PC-3 (cell line): ENCODE measurements at regions not wholly inside any gene's neighbourhood (a gene's known extent, or its start where the extent isn't known, plus 50 kb on each side); places are given as distances from the start of the nearest gene placed in this dataset.
A peak's percentile ranks its signal among the peaks of the same experiment; 100 is the strongest.

Source experiments
- ATAC-seq: fragments of 200-7000 bp; cut with Tn5 transposase; 2 replicates; pipeline ENCODE4 v1.9.1; 2020; ENCODE audit warnings: mild to moderate bottlenecking, moderate library complexity
- BruUV-seq: library from RNA; stranded (reverse); fragments of 400-500 nt; replicated peaks from 2 replicates; lab custom pipeline; 2021; lab: Mats Ljungman, UMichigan
- CTCF ChIA-PET: fragments of 300-600 bp; sonication (Branson Sonifier 250); formaldehyde crosslinking; loops from one replicate; lab custom pipeline; 2022; ENCODE audit warnings: antibody characterized with exemption; lab: Charles Lee
- POLR2A ChIA-PET: fragments of 300-600 bp; sonication (Branson Sonifier 250); formaldehyde crosslinking; loops from one replicate; lab custom pipeline; 2022; ENCODE audit warnings: antibody characterized with exemption; ENCODE audit not compliant: unreplicated experiment; lab: Charles Lee
- DNase-seq: peaks from one replicate; pipeline ENCODE4 v3.0.0-alpha.2; 2015
- H2AFZ ChIP-seq: fragments of 300-600 bp; sonication (generic); 2 replicates; pipeline ENCODE4 v1.6.0; 2016; ENCODE audit warnings: antibody characterized with exemption, low read length
- H3F3A ChIP-seq: fragments of 300-600 bp; sonication (generic); one replicate; pipeline ENCODE4 v1.6.0; 2017; ENCODE audit warnings: antibody characterized with exemption, low read length, control low read depth, mild to moderate bottlenecking; ENCODE audit not compliant: unreplicated experiment
- H3K27ac ChIP-seq: fragments of 300-600 bp; sonication (generic); 2 replicates; pipeline ENCODE4 v1.5.1; 2016; ENCODE audit warnings: mild to moderate bottlenecking, low read length
- H3K27me3 ChIP-seq: fragments of 300-600 bp; sonication (generic); 2 replicates; pipeline ENCODE4 v1.6.1; 2016; ENCODE audit warnings: low read length, mixed read lengths
- H3K36me3 ChIP-seq: fragments of 300-600 bp; sonication (generic); 2 replicates; pipeline ENCODE4 v1.6.1; 2016; ENCODE audit warnings: low read depth, mixed run types, low read length, mixed read lengths
- H3K4me1 ChIP-seq: fragments of 300-600 bp; sonication (generic); 2 replicates; pipeline ENCODE4 v1.5.1; 2016; ENCODE audit warnings: low read length; ENCODE audit not compliant: insufficient read depth
- H3K4me2 ChIP-seq: fragments of 300-600 bp; sonication (generic); 2 replicates; pipeline ENCODE4 v1.6.0; 2016; ENCODE audit warnings: low read length
- H3K4me3 ChIP-seq: fragments of 300-600 bp; sonication (generic); 2 replicates; pipeline ENCODE4 v1.5.1; 2016; ENCODE audit warnings: mild to moderate bottlenecking, low read length, mixed read lengths
- H3K79me2 ChIP-seq: fragments of 300-600 bp; sonication (generic); 2 replicates; pipeline ENCODE4 v1.6.1; 2017; ENCODE audit warnings: low read length, mixed read lengths
- H3K9ac ChIP-seq: fragments of 300-600 bp; sonication (generic); 2 replicates; pipeline ENCODE4 v1.6.0; 2016; ENCODE audit warnings: mild to moderate bottlenecking, low read length
- H3K9me2 ChIP-seq: fragments of 300-600 bp; sonication (generic); replicated peaks from 2 replicates; pipeline ENCODE4 v1.6.1; 2016; ENCODE audit warnings: mixed run types, low read length, mixed read lengths
- H3K9me3 ChIP-seq: fragments of 300-600 bp; sonication (generic); 2 replicates; pipeline ENCODE4 v1.6.1; 2016; ENCODE audit warnings: low read length, mixed read lengths
- H4K20me1 ChIP-seq: fragments of 300-600 bp; sonication (generic); 2 replicates; pipeline ENCODE4 v1.6.1; 2016; ENCODE audit warnings: low read length, mixed read lengths
- CTCF ChIP-seq: fragments of 300-600 bp; sonication (generic); conservative IDR thresholded peaks from 2 replicates; pipeline ENCODE4 v1.5.1; 2017; ENCODE audit warnings: antibody characterized with exemption, low read depth, mild to moderate bottlenecking, low read length
- EZH2 ChIP-seq: fragments of 300-600 bp; sonication (generic); IDR thresholded peaks from one replicate; pipeline ENCODE4 v1.6.1; 2017; ENCODE audit warnings: antibody characterized with exemption, mild to moderate bottlenecking, low read length; ENCODE audit not compliant: unreplicated experiment
- EZH2phosphoT487 ChIP-seq: fragments of 300-600 bp; sonication (generic); IDR thresholded peaks from 2 replicates; pipeline ENCODE4 v1.6.1; 2018; ENCODE audit warnings: mild to moderate bottlenecking, antibody characterized with exemption, low read length, borderline replicate concordance
- intact Hi-C: fragments of 100-400 bp; cut with micrococcal nuclease; formaldehyde crosslinking; loops from 2 replicates; pipeline ENCODE4 v1.9.0; 2023

- Histone ChIP-seq H3K36me3 (no peaks in the 10 kb centered on the region), H3K27ac (no peak overlapping the region), H3K4me2 (no peak overlapping the region), H3K9me2 (no peaks in the 10 kb centered on the region), H3K79me2 (no peaks in the 10 kb centered on the region), H2AFZ (no peak overlapping the region), H3F3A (no peaks in the 10 kb centered on the region), H3K4me1 (no peaks in the 10 kb centered on the region), H3K9me3 (no peaks in the 10 kb centered on the region), H3K27me3 (no peaks in the 10 kb centered on the region; the same call in 1 of the 2 replicates), H3K4me3 (no peak overlapping the region), H4K20me1 (no peaks in the 10 kb centered on the region), H3K9ac (no peak overlapping the region)
- TF ChIP-seq EZH2phosphoT487 = no peak
- no peak for TF ChIP-seq EZH2
- TF ChIP-seq CTCF = no peak
- ChIA-PET CTCF (no interaction called here), POLR2A (no interaction called here)
- no TSS peak for BruUV-seq
- intact Hi-C loops = loop anchor here (10.0 kb wide), 2 partner anchors 222 to 822 kb away; partner anchors contain the start of gene NEGR1
- DNase-seq (no peak), ATAC-seq (0 out of 2 replicates have a peak, but pooled peaks have one; percentile 15)
These were observed 824.6 kb upstream of the NEGR1 start for GRCh38 chr1:73106931-73107330.

- no peak overlapping the region for H3K4me3 ChIP-seq
- no peak overlapping the region for H3K9ac ChIP-seq
- H3K4me2 ChIP-seq = no peak overlapping the region
- BruUV-seq = no TSS peak
- no peaks in the 10 kb centered on the region for H3K79me2 ChIP-seq
- H2AFZ ChIP-seq = no peak overlapping the region
- no peaks in the 10 kb centered on the region for H4K20me1 ChIP-seq
- ChIA-PET POLR2A (no interaction called here), CTCF (no interaction called here)
- no peaks in the 10 kb centered on the region; the same call in 1 of the 2 replicates for H3K27me3 ChIP-seq
- DNase-seq = no peak
- no peak for TF ChIP-seq EZH2
- no peak for TF ChIP-seq EZH2phosphoT487
- no peak for TF ChIP-seq CTCF
- H3F3A ChIP-seq = no peaks in the 10 kb centered on the region
- no peak overlapping the region for H3K27ac ChIP-seq
- H3K36me3 ChIP-seq = no peaks in the 10 kb centered on the region
- H3K9me2 ChIP-seq = no peaks in the 10 kb centered on the region
- no peaks in the 10 kb centered on the region for H3K9me3 ChIP-seq
- no peaks in the 10 kb centered on the region for H3K4me1 ChIP-seq
- ATAC-seq = no peak
- intact Hi-C loops = loop anchor here (10.0 kb wide), 2 partner anchors 221 to 821 kb away; partner anchors contain the start of gene NEGR1
These were observed 823.4 kb upstream of the NEGR1 start for GRCh38 chr1:73105755-73106154.

GRCh38 chr1:73104749-73105148 is 822.4 kb upstream of the NEGR1 start:
- Histone ChIP-seq H3K9me3 (no peaks in the 10 kb centered on the region), H2AFZ (no peak overlapping the region), H4K20me1 (no peaks in the 10 kb centered on the region), H3K4me2 (no peak overlapping the region), H3K36me3 (no peaks in the 10 kb centered on the region), H3K9ac (no peak overlapping the region), H3K27me3 (no peaks in the 10 kb centered on the region; the same call in 1 of the 2 replicates), H3F3A (no peaks in the 10 kb centered on the region), H3K4me1 (no peaks in the 10 kb centered on the region), H3K79me2 (no peaks in the 10 kb centered on the region), H3K9me2 (no peaks in the 10 kb centered on the region), H3K4me3 (no peak overlapping the region), H3K27ac (no peak overlapping the region)
- intact Hi-C loops = loop anchor here (5.0 to 10.0 kb wide), 3 partner anchors 220 to 917 kb away; partner anchors contain the start of gene NEGR1
- ATAC-seq (no peak), DNase-seq (no peak)
- TF ChIP-seq EZH2phosphoT487 (no peak), EZH2 (no peak), CTCF (no peak)
- no TSS peak for BruUV-seq
- ChIA-PET CTCF (no interaction called here), POLR2A (no interaction called here)
